Mammary epithelial cell (primary cell): ENCODE measurements at regions not wholly inside any gene's neighbourhood (a gene's known extent, or its start where the extent isn't known, plus 50 kb on each side); places are given as distances from the start of the nearest gene placed in this dataset.

ENCODE experiments used
- EZH2 ChIP-seq: IDR thresholded peaks from 2 replicates; pipeline ENCODE4 v1.6.1; 2012; ENCODE audit warnings: low read length, inconsistent platforms, borderline replicate concordance
- TF ChIP-seq, protein P1 (sequence below), 2 donors: IDR thresholded peaks in 1 of 2; conservative IDR thresholded peaks in 1 of 2; 2 replicates each; pipeline ENCODE4 v1.5.1; 2011 to 2012; ENCODE audit warnings: inconsistent platforms in 2 of 2, low read length in 2 of 2, mild to moderate bottlenecking in 2 of 2, control low read depth in 1 of 2, low read depth in 1 of 2; ENCODE audit not compliant: insufficient read depth in 1 of 2; ENCODE audit errors: extremely low read depth in 1 of 2

DNA sequence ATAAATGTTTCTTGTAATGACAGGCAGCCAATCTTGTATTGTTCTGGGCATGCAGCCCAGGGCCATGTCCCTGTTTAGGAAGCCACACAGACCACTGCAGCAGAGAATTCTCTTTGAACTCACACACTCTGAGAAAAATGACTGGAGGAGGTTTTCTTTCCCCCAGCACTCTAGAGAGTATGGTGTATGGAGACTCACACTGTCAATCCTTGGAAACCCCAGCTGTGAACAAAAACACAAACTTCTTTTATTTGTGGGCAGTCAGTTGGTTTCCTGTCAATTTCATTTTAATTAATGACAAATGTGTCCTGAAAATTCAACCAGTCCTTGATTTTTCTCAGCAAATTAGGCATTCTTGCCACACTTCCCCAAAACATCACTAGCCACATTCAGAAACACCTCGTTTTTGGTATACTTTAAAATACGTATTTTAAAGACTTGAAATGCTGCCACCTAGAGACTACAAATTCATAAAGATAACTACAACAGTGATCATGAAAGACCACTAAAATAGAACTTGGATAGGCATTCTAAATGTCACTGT lies 52.9 kb upstream of the UFL1 start:
- TF ChIP-seq, protein P1, sequence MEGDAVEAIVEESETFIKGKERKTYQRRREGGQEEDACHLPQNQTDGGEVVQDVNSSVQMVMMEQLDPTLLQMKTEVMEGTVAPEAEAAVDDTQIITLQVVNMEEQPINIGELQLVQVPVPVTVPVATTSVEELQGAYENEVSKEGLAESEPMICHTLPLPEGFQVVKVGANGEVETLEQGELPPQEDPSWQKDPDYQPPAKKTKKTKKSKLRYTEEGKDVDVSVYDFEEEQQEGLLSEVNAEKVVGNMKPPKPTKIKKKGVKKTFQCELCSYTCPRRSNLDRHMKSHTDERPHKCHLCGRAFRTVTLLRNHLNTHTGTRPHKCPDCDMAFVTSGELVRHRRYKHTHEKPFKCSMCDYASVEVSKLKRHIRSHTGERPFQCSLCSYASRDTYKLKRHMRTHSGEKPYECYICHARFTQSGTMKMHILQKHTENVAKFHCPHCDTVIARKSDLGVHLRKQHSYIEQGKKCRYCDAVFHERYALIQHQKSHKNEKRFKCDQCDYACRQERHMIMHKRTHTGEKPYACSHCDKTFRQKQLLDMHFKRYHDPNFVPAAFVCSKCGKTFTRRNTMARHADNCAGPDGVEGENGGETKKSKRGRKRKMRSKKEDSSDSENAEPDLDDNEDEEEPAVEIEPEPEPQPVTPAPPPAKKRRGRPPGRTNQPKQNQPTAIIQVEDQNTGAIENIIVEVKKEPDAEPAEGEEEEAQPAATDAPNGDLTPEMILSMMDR (conservative IDR thresholded peaks at IDR 0.05 in 1 of 2, IDR thresholded peaks at IDR 0.05 in 1 of 2; ENCODE audit: extremely low read depth in 1 of 2, insufficient read depth in 1 of 2, low read depth in 1 of 2, low read length in 2 of 2), result peak; percentile 18 to 28
- TF ChIP-seq EZH2, result no peak
